ENCODE measurements at regions not wholly inside any gene's neighbourhood (a gene's known extent, or its start where the extent isn't known, plus 50 kb on each side); places are given as distances from the start of the nearest gene placed in this dataset.
A peak's percentile ranks its signal among the peaks of the same experiment; 100 is the strongest.
"Not testable (repeated sequence)": the region's sequence is repeated elsewhere in the genome, so short reads cannot be mapped to it uniquely, and the experiment has no call there.

DNA sequence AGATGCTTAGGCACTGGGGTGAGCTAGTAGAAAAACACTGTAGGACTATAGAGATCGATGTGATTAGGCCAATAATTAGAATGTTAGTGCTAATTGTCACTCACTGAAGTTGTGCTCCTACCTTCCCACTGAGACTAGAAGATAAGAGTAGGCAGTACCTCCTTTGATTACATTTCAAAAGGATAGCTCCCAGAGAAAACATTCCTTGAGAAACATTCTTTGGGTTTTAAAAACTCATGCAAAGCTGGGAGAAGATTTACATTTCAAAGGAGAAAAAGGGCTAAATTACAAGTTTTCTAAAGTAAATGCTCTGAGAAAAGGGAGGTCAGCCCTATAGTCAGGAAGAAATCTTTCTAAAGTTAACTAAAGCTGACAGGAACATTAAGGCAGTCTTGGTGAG lies 860.3 kb upstream of the NDST4 start:
- no peak for TF ChIP-seq POLR2AphosphoS5 (IDR thresholded peaks at IDR 0.05; ENCODE audit: low read depth, low read length)
- no peak for TF ChIP-seq TAF1 (IDR thresholded peaks at IDR 0.05; ENCODE audit: borderline replicate concordance, low read depth, low read length)
- TF ChIP-seq POLR2A (IDR thresholded peaks at IDR 0.05; ENCODE audit: low read depth, low read length): no peak
- FAIRE-seq: no peak
- no peak for DNase-seq (ENCODE audit: insufficient read length)

- FAIRE-seq (no peak), DNase-seq (ENCODE audit: insufficient read length) (no peak)
- TF ChIP-seq TAF1 (IDR thresholded peaks at IDR 0.05; ENCODE audit: borderline replicate concordance, low read depth, low read length) (no peak), POLR2A (IDR thresholded peaks at IDR 0.05; ENCODE audit: low read depth, low read length) (no peak), POLR2AphosphoS5 (IDR thresholded peaks at IDR 0.05; ENCODE audit: low read depth, low read length) (no peak)
Measured at GRCh38 chr4:115972967-115973366, 859.5 kb upstream of the NDST4 start.

DNA sequence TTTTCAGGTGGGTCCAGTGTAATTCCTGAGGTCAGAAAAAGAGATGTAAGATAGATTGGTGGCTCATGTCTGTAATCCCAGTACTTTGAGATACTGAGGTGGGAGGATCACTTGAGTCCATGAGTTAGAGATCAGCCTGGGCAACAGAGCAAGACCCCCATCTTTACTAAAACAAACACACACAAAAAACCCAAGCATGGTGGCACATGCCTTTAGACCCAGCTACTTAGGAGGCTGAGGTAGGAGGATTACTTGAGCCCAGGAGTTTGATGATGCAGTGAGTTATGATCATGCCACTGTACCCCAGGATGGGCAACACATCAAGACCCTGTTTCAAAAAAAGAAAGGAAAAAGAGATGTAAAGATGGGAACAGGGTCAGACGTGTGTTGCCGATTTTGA lies 857.4 kb upstream of the NDST4 start:
- no peak for DNase-seq (ENCODE audit: insufficient read length)
- FAIRE-seq: no peak
- TF ChIP-seq POLR2AphosphoS5 (IDR thresholded peaks at IDR 0.05; ENCODE audit: low read depth, low read length): no peak
- TF ChIP-seq TAF1 (IDR thresholded peaks at IDR 0.05; ENCODE audit: borderline replicate concordance, low read depth, low read length): no peak
- TF ChIP-seq POLR2A (IDR thresholded peaks at IDR 0.05; ENCODE audit: low read depth, low read length): no peak

DNA sequence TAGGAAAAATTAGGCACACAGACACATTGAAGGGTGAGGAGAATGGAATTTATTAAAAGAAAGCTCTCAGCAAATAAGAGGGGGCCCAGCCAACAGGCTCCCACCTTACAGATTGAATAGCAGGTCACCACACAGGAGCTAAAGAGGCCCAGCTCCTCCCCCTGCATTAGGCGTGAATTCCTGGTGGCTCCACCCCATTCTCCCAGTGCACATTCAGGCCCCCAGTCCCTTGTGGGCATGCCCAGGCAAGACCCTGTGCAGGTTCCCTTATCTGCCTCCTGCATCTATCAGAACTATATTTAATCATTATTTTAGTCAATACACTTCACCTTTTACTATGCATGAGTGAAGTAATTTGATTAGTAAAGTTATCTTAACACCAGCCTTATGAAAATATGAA lies 856.3 kb upstream of the NDST4 start:
- FAIRE-seq (peak; percentile 9), DNase-seq (ENCODE audit: insufficient read length) (no peak)
- TF ChIP-seq POLR2A (IDR thresholded peaks at IDR 0.05; ENCODE audit: low read depth, low read length): no peak
- TF ChIP-seq TAF1 (IDR thresholded peaks at IDR 0.05; ENCODE audit: borderline replicate concordance, low read depth, low read length): no peak

- DNase-seq (ENCODE audit: insufficient read length) (no peak), FAIRE-seq (no peak)
- no peak for TF ChIP-seq POLR2AphosphoS5 (IDR thresholded peaks at IDR 0.05; ENCODE audit: low read depth, low read length)
- TF ChIP-seq TAF1 (IDR thresholded peaks at IDR 0.05; ENCODE audit: borderline replicate concordance, low read depth, low read length): no peak
- no peak for TF ChIP-seq POLR2A (IDR thresholded peaks at IDR 0.05; ENCODE audit: low read depth, low read length)
Measured at GRCh38 chr4:115965588-115965987, 852.2 kb upstream of the NDST4 start.

DNA sequence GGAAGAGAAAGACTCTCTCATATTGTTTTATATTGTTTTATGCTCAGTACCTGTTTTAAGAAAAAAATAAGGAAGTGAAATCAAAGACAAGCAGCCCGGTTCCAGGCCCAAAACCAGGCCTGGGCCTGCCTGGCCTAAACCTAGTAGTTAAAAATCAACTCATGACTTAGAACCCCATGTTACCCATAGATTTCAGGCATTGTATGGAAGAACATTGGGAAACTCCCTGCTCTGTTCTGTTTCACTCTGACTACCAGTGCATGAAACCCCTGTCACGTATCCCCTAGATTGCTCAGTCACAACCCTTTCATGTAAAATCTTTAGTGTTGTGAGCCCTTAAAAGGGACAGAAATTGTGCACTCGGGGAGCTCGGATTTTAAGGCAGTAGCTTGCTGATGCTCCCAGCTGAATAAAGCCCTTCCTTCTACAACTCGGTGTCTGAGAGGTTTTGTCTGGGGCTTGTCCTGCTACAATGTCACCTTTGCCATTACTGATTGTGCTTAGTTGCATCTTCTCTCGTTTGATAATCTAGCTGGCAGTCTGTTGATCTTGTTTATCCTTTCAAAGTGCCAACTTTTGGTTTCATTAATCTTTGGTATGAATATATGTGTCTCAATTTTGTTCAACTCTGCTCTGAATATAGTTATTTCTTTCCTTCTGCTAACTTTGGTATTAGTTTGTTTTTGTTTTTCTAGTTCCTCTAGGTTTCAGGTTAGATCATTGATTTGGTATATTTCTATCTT lies 842.8 kb upstream of the NDST4 start:
- FAIRE-seq; DNase-seq (ENCODE audit: insufficient read length): not testable (repeated sequence)

DNA sequence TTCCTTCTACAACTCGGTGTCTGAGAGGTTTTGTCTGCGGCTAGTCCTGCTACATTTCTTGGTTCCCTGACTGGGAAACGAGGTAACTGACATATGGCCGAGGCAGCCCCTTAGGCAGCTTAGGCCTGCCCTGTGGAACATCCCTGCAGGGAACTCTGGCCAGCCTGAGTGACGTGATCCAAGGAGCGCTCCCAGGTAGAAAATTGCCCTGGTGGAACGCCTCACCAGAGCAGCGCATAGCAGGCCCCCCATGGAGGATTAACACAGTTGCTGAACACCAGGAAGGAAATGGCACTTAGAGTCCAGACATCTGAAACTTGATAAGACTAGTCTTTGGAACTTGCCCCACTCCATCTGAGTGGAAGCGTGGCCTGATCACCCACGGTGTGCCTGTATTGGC lies 837.4 kb upstream of the NDST4 start:
- peak; percentile 42 for FAIRE-seq
- no peak for DNase-seq (ENCODE audit: insufficient read length)
- TF ChIP-seq TAF1 (IDR thresholded peaks at IDR 0.05; ENCODE audit: borderline replicate concordance, low read depth, low read length): no peak
- TF ChIP-seq POLR2AphosphoS5 (IDR thresholded peaks at IDR 0.05; ENCODE audit: low read depth, low read length): no peak
- TF ChIP-seq POLR2A (IDR thresholded peaks at IDR 0.05; ENCODE audit: low read depth, low read length): no peak

DNA sequence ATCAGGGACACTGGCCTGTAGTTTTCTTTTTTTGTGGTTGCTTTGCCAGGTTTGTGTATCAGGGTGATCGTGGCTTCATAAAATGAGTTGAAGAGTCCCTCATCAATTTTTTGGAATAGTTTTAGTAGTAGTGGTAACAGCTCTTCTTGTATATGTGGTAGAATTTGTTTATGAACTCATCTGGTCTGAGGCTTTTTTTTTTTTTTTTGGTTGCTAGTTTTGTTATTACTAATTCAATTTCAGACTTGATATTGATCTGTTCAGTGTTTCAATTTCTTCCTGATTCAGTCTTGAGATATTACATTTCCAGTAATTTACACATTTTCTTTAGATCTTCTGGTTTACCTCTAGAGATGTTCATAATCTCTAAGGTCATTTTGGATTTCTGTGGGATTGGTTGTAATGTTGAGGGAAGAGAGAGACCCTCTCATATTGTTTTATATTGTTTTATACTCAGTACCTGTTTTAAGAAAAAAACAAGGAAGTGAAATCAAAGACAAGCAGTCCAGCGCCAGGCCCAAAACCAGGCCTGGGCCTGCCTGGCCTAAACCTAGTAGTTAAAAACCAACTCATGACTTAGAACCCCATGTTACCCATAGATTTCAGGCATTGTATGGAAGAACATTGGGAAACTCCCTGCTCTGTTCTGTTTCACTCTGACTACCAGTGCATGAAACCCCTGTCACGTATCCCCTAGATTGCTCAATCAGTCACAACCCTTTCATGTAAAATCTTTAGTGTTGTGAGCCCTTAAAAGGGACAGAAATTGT lies 836.7 kb upstream of the NDST4 start:
- not testable (repeated sequence) for DNase-seq (ENCODE audit: insufficient read length)
- FAIRE-seq: peak; percentile 42

DNA sequence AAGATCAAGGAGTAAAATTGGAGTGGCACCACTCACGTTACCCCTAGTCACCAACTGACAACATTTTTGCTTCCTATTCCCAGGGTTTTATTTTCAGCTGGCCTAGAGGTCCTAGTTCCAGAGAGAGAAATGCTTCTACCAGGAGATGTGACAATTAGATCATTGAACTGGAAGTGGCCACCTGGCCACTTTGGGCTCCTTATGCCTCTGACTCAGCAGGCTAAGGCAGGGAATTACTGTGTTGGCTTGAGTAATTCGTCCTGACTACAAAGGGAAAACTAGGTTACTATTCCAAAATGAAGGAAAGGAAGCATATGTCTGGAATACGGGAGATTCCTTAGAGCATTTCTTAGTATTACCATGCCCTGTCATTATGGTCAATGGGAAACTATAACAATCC lies 831.6 kb upstream of the NDST4 start:
- FAIRE-seq: no peak
- DNase-seq (ENCODE audit: insufficient read length): no peak
- TF ChIP-seq POLR2A (IDR thresholded peaks at IDR 0.05; ENCODE audit: low read depth, low read length) (no peak), POLR2AphosphoS5 (IDR thresholded peaks at IDR 0.05; ENCODE audit: low read depth, low read length) (no peak), TAF1 (IDR thresholded peaks at IDR 0.05; ENCODE audit: borderline replicate concordance, low read depth, low read length) (no peak)

DNA sequence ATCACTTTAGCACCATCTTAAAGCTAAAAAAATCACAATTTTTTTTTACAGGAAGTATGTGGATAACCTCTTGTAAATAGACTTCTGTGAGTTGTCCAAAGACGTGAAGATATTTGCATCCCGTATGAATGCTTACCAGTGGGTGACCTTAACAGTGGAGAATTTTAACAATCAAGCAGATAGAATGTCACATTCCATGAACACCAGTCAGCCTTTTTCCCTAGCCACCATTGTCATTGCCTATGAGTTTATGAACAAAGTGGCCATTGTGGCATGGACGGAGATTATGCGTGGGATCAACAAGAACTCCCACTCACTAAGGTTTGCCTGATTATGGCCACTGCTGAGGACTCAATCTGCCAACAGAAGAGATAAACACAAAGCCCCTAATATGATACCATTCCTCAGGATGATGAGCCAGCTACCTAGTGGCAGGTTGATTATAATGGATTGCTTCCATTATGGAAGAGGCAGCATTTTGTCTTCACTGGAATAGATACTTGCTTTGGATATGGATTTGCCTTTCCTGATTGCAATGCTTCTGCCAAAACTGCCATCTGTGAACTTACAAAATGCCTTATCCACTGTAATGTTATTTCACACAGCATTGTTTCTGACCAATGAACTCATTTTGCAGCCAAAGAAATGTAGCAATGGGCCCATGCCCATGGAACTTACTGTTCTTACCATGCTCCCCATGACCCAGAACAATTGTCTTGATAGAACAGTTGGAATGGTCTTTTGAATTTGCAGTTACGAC lies 830.9 kb upstream of the NDST4 start:
- TF ChIP-seq POLR2A (IDR thresholded peaks at IDR 0.05; ENCODE audit: low read depth, low read length) (no peak), POLR2AphosphoS5 (IDR thresholded peaks at IDR 0.05; ENCODE audit: low read depth, low read length) (no peak), TAF1 (IDR thresholded peaks at IDR 0.05; ENCODE audit: borderline replicate concordance, low read depth, low read length) (no peak)
- FAIRE-seq (no peak), DNase-seq (ENCODE audit: insufficient read length) (no peak)

DNA sequence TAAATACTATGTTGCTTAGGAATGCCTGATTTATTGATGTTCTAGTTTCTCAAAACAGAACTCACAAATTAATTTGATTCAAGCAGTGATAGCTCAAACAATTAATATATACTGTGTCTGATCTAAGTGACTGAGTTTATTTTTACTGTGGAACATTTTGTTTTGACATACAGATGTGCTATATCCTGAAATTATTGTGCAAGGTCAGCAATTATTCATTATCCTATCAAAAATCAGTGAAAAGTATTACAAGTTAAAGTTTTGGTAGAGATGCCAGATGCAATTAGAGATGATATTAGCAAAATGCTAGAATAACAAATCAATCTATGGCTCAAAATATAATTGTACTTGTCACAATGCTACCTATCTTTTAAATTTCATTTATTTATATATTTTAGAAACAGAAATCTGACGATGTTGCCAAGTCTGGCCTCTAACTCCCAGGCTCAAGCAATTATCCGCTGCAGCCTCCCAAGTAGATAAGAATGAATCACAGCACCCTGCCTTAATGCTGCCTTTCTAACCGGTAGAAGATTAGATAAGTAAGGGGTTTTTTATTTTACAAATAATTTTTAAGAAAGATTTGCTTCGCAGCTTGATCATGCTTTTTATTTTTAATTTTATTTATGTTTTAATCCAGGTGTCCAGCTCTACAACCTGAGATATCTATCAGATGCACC lies 825.5 kb upstream of the NDST4 start:
- DNase-seq (ENCODE audit: insufficient read length) (no peak), FAIRE-seq (no peak)
- TF ChIP-seq TAF1 (IDR thresholded peaks at IDR 0.05; ENCODE audit: borderline replicate concordance, low read depth, low read length) (no peak), POLR2A (IDR thresholded peaks at IDR 0.05; ENCODE audit: low read depth, low read length) (no peak), POLR2AphosphoS5 (IDR thresholded peaks at IDR 0.05; ENCODE audit: low read depth, low read length) (no peak)
